Erythroblast (primary cell): ENCODE measurements at regions not wholly inside any gene's neighbourhood (a gene's known extent, or its start where the extent isn't known, plus 50 kb on each side); places are given as distances from the start of the nearest gene placed in this dataset.
"Not testable (repeated sequence)": the region's sequence is repeated elsewhere in the genome, so short reads cannot be mapped to it uniquely, and the experiment has no call there.

Experiments used
- DNase-seq, 2 experiments: peaks; one replicate each; lab custom pipeline; 2025; lab: John Stamatoyannopoulos, UW
- GATA1 ChIP-seq: IDR thresholded peaks from 2 replicates; pipeline ENCODE4 v1.6.1; 2011; ENCODE audit warnings: low read depth, mild to moderate bottlenecking, control low read depth, low read length, moderate library complexity
- POLR2A ChIP-seq: IDR thresholded peaks from 2 replicates; pipeline ENCODE4 v1.6.1; 2011; ENCODE audit warnings: mild to moderate bottlenecking, low read length

DNA sequence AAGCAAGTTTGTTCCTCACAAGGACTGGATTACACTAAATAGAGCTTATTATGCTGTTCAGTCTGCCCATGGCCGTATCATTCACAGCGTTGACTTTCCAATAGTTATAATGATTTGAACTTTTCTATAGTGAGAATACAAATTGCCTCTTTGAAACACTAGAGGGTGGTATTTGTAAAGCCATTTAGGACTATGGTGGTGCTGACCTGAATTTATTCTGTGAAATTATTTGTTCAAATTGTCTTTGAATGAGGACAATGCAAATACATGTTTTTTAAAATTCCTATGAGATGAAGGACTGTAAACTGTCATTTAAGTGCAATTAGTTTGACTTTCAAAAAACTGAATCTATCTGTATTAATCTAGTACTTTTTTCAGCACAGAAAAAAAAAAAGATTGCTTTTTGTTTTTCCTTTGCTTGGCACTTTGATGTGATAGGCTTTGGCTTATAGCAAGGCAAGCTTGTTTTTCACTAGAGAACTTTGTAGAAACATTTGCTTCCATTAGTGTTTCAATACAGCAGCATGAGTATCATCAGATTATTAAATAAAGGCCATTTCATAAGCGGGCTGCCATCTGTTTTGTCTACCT lies 122.7 kb upstream of the TMEM229A start:
- DNase-seq = no peak
- TF ChIP-seq GATA1 (no peak), POLR2A (no peak)

DNA sequence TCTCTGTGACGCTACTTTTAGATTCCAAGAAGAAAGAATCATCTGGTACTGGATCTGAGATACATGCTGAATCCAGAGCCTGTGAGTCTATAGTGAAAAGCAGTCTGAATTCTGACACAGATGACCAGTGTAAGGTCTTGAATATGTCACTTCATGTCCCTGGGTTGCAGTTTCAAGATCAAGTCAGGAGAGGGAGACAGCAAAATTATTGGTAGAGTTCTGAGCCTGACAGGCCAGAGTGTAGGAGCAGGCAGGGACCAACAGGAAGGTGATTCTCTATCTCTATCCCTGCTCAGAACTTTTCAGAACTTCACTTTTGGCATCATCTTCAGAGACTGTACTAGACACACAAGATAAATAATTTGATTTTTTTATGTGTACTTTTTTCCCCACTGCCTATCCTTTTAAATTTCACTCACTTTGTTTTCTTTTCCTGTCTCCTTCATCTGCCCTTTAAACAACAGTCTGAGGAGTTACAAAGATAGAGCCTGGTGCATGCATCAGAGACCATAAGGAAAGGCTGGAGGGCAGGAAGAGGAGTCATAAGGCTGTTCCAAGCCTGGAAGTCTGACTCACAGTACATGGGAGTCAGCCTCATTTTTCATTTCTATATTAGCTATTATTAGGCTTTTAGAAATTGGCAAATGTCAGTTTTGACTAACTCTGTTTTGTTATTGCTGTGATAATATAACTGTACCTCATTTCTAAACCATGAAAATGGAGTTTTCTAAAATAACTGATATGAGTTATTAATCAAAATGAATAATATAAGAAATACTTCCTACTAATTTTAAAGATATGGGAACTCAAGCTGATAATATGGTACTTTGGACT lies 120.2 kb upstream of the TMEM229A start:
- DNase-seq = peak in 1 of 2 experiments; percentile 2

DNA sequence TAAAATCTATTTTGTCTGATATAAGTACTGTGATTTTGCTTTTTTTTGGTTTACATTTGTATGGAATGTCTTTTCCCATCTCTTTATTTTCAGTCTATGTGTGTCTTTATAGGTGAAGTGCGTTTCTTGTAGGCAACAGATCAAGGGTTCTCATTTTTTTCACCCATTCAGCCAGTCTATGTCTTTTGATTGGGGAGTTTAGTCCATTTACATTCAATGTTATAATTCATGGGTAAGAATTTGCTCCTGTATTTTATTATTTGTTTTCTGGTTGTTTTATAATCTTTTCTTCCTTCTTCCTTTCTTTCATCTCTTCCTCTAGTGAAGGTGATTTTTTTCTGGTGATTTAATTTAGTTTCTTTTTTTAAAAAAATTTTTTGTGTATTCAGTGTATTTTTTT lies 104.8 kb upstream of the TMEM229A start:
- no peak for TF ChIP-seq GATA1
- TF ChIP-seq POLR2A = no peak
- DNase-seq = no peak

More for the DNA sequence above, 120.2 kb upstream of the TMEM229A start:
- TF ChIP-seq POLR2A (no peak), GATA1 (no peak)

DNA sequence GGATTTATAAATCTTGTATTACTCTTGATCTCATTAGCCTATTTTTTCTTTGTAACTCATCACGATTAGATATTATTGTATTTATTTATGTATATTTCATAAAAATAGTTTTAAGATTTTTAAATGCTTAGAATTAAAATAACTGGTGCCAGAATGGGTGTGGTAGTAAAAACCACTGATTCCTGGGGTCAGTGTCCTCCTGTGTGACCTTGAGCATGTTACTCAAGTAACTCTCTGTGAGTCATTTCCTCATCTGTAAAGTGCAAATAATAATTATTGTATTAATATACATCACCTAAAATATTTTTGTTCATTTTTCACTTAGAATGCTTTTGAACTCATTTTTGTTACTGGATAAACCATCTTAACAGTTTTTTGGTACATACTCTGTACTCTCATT lies 91.3 kb upstream of the TMEM229A start:
- TF ChIP-seq POLR2A (no peak), GATA1 (no peak)

DNA sequence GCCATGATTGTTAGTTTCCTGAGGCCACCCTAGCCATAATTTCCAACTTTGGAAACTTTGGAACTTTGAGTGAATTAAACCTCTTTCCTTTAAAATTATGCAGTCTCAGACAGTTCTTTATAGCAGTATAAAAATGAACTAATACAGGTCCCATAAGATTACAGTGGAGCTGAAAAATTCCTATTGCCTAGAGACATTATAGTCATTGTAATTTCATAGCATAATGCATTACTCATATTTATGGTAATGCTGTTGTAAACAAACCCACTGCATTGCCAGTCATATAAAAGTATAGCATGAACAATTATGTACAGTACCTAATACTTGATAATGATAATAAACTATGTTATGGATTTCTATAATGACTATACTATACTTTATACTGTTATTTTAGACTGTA lies 88.0 kb upstream of the TMEM229A start:
- TF ChIP-seq POLR2A (no peak), GATA1 (no peak)
- no peak for DNase-seq

More for the DNA sequence above, 91.3 kb upstream of the TMEM229A start:
- no peak for DNase-seq

DNA sequence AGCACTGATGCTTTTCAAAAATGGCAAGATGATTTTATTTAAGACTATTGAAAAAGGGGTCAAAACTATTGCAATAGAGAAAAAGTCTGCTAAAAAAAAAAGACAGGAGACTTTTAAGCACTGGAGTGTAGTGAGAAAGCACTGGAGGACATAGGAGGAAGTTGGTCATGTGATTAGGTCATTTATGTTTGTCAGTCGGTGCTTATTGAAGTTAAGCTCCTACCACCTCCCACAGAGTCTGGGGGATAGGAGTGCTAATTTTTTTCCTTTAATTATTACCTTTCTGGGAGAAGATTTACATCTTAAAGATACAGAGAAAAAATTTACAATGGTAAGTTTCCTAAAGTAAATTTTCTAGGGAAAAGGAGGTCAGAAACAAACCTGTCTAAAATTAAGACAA lies 80.2 kb upstream of the TMEM229A start:
- no peak for DNase-seq
- TF ChIP-seq POLR2A (no peak), GATA1 (no peak)

DNA sequence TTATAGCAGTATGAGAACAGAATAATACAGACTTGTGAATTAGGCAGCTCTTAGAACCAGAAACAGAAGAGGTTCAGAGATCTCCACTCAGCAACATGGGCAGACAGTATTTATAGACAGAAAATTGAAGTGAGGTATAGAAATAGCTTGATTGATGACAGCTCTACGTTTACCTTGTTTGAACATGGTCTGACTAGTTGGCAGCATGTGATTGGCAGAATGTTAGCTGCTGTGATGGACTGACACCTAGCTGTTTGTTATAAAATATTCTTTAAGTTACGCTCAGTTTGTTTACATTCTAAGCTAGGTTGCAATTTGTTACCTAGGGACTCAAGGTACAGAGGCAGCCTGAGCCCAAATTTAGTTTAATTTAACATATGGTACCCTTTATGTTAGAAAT lies 73.7 kb upstream of the TMEM229A start:
- TF ChIP-seq POLR2A (no peak), GATA1 (no peak)
- DNase-seq = no peak

DNA sequence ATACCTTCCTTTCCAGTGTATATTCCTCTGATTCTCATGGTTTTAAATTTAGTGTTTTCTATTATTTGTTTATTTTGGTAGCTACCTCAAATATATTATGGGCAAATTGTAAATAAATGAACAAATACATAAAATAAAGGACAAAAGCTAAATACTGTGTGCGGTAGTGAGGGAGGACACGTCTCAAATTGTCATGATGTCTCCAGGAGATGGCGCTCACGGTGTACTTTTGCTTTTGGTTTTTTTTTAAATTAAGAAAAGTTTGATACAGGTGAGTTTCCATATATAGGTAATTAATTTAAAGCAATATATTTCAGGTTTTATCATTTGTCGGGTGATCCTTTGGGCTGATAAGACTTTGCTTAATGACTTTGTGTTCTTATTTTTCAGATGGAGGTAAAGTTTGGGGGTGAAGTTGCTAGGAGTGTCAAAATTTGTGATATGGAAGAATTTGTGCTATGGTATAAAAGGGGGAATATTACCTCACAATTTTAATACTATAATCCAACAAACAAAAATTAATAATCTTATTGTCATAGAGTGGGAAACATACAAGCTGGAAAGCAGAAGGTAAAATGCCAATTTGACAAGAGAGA lies 68.4 kb upstream of the TMEM229A start:
- TF ChIP-seq GATA1 = no peak
- no peak for TF ChIP-seq POLR2A
- DNase-seq = peak; percentile 1 to 38

DNA sequence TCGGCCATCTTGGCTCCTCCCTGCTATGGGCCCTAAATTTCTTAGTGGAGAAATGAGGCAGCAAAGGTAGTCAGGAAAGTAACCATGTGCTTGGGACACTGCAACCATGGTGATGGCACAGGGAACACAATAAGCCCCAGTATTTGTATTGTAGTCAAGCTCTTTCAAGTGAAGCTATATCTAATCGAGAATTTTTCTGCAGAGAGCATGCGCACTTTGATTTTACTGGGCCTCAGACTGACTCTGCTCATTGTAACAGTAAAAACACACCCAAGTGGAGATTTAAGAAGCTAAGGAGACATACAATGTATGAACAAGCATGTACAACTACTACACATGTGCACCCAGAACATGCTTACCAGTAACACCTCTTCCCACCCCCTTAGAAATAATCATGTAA lies 67.3 kb upstream of the TMEM229A start:
- TF ChIP-seq GATA1 (no peak), POLR2A (no peak)
- DNase-seq = no peak

DNA sequence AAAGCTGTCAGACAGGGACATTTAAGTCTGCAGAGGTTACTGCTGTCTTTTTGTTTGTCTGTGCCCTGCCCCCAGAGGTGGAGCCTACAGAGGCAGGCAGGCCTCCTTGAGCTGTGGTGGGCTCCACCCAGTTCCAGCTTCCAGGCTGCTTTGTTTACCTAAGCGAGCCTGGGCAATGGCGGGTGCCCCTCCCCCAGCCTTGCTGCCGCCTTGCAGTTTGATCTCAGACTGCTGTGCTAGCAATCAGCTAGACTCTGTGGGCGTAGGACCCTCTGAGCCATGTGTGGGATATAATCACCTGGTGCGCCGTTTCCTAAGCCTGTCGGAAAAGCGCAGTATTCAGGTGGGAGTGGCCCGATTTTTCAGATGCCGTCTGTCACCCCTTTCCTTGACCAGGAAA lies 66.7 kb upstream of the TMEM229A start:
- not testable (repeated sequence) for DNase-seq

DNA sequence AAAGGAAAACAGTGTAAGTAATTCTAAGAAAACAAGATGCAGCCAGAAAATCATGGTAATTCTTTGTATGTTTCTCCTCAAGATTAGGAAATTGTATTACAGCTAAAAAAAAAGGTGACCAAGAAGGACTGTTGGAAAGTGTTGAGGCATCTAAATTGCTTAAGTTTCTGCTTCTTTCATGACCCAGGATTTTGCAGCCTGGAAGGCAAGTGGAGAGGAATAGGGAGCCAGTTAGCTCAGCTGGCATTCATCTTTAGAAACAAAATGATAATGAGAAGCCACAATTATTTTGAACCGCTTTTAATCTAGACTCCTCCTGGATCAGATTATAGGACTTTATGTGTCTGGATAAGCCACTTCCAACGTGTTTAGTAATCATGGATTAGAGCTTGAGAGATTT lies 56.8 kb upstream of the TMEM229A start:
- DNase-seq = no peak
- TF ChIP-seq GATA1 = no peak
- no peak for TF ChIP-seq POLR2A

DNA sequence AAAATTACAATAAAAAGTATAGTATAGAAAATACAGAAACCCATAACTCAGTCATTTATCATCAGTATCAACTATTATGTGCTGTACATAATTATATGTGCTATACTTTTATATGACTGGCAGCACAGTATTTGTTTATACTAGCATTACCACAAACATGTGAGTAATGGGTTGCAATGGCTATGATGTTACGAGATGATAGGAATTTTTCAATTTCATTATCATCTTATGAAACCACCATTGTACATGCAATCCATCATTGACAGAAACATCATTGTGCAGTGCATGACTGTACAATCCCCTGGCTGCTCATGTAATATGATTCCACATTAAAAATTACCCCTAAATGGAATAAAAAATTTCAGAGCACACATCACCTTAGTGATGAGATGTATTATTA lies 55.7 kb upstream of the TMEM229A start:
- no peak for TF ChIP-seq POLR2A
- no peak for TF ChIP-seq GATA1
- DNase-seq = no peak

DNA sequence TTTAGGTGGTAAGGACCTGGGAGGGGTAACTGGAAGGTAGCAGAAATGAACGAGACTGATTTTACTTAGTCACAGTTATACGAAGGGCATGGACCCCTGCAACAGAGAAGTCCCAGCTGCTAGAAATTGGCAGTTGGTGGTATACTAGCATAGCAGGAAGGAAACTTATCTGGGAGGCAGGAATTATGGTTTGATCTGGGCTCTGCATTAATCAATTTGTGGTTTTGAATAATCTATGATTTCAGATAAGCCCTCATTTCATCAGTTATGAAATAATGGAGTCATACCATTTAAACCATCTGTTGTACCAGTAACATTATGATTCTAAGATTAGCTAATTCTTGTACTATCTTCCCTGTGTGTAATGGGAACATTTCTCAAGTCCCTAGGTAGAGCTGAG lies 54.0 kb upstream of the TMEM229A start:
- TF ChIP-seq GATA1 (no peak), POLR2A (no peak)
- DNase-seq = no peak

DNA sequence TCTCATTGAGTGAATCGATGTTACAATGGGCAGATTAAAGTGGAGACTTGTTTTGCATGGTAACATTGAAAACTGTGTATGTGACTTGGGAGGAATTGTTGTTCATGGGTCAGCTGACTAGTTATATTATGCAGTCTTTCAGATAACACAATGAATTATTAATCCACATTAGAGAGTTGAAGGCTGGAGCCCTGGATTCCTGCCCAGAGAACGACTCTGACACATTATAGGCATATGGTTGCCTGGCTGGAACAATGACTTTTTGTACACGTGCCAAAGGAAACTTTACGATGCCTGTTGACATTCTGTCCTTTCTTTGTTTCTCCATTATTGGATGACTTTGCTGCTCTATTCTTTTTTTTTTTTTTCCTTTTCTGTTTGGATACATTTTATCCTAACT lies 52.3 kb upstream of the TMEM229A start:
- no peak for DNase-seq
- no peak for TF ChIP-seq POLR2A
- no peak for TF ChIP-seq GATA1

DNA sequence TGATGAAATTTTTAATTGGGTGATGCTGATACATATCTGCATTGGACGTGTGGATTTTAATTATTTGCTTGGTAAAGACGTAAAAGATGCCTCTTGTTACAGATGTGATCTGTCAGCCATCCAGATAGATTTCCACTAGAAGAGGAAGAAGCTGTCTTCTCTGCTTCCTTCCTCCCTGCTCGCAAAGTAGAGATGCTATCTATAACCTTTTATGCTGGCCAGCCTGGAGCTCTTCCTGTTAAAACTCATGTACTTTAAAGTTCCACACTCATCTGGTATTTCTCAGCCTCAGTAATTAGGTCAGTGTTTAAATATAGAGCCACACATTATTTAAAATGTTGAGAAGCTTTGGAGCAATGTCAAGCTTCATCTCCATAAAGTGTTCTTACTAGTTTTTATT lies 51.2 kb upstream of the TMEM229A start:
- TF ChIP-seq POLR2A = no peak
- no peak for TF ChIP-seq GATA1
- DNase-seq = no peak
